Cardiac fibroblast (primary cell): ENCODE measurements at regions not wholly inside any gene's neighbourhood (a gene's known extent, or its start where the extent isn't known, plus 50 kb on each side); places are given as distances from the start of the nearest gene placed in this dataset.

ENCODE experiments used
- DNase-seq, 2 donors: peaks; one replicate each; pipeline versions ENCODE4 v3.0.0 to v3.0.0-alpha.2; 2010; ENCODE audit warnings: low read depth in 2 of 2
- H3K4me3 ChIP-seq, 2 donors: replicated peaks in 1 of 2; 1 replicate in 1 of 2; 2 replicates in 1 of 2; pipeline ENCODE4 v1.5.1; 2011; ENCODE audit warnings: low read depth in 2 of 2, low read length in 2 of 2, mild to moderate bottlenecking in 2 of 2, moderate library complexity in 1 of 2
- TF ChIP-seq, protein P1 (sequence below): IDR thresholded peaks from one replicate; pipeline ENCODE4 v1.5.1; 2011; ENCODE audit warnings: low read depth, mild to moderate bottlenecking, low read length, inconsistent platforms

DNA sequence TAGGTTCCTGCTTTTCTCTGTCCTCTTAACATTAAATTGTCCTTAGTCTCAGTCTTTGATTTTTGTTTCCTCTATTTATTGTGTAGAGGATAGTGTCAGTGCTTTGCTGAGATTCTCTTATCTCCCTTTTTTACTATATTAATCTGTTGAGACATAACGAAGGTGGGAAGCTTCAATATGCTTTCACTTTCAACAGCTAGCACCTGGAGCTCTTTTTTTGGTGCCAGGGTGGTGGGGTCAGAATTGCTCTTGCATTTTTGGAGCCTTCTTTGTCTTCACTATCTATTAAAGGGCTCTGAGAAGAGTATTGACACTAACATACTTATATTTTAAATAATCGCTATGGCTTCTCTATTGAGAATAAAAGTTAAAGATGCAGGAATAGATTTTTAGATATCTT is 97.1 kb upstream of the EPHA7 start:
- DNase-seq = no peak
- no peak overlapping the region for H3K4me3 ChIP-seq
- TF ChIP-seq, protein P1, sequence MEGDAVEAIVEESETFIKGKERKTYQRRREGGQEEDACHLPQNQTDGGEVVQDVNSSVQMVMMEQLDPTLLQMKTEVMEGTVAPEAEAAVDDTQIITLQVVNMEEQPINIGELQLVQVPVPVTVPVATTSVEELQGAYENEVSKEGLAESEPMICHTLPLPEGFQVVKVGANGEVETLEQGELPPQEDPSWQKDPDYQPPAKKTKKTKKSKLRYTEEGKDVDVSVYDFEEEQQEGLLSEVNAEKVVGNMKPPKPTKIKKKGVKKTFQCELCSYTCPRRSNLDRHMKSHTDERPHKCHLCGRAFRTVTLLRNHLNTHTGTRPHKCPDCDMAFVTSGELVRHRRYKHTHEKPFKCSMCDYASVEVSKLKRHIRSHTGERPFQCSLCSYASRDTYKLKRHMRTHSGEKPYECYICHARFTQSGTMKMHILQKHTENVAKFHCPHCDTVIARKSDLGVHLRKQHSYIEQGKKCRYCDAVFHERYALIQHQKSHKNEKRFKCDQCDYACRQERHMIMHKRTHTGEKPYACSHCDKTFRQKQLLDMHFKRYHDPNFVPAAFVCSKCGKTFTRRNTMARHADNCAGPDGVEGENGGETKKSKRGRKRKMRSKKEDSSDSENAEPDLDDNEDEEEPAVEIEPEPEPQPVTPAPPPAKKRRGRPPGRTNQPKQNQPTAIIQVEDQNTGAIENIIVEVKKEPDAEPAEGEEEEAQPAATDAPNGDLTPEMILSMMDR = no peak

DNA sequence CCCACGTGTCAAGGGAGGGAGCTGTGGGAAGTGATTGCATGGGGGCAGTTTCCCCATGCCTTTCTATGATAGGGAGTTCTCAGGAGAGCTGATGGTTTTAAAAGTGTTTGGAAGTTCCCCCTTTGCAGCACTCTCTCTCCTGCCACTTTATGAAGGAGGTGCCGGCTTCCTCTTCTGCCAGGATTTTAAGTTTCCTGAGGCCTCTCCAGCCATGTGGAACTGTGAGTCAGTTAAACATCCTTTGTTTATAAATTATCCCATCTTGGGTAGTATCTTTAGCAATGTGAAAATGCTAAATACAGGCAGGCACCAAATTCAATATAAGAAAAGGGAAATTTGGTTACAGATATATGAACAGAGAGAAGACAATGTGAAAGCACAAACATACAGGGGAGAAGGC is 96.4 kb upstream of the EPHA7 start:
- H3K4me3 ChIP-seq = no peak overlapping the region
- DNase-seq = no peak
- TF ChIP-seq, protein P1 = no peak

DNA sequence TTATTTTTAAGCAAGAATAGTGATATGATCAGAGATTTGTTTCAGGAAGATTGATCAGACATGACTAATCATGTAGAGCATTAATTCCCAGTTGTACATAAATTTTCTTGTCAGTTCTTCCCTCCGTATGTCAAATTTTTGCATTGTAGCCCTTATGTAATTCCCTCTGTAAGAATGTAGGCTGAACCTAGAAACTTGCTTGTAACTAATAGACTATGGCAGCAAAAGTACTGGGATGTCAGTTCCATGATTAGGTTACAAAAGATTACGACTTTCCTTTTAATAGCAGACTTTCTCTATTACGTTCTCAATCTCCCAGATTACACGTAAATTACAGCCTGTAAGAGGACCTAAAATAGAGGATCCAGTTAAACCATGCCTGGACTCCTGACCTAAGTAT is 79.4 kb upstream of the EPHA7 start:
- H3K4me3 ChIP-seq = no peak overlapping the region
- TF ChIP-seq, protein P1 = no peak
- DNase-seq = no peak

DNA sequence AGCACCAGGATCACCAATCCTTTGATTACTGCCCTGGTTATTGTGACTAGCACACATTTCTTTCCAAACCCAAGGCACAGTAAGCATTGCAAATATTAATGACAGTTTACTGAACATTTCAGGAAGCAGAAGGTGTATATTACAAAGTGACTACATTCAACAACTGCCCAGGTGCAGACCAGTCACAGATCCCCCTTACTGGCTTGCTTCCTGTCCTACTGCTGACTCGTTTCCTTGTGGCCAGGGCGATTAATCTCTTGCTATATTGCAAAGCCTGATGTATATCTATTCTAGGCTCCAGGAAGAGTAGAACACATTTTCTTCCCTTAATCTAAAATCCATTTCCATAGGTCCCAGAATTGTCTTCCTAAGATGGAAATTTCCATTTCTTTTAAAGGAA is 77.2 kb upstream of the EPHA7 start:
- TF ChIP-seq, protein P1 = no peak
- no peak for DNase-seq
- H3K4me3 ChIP-seq = no peak overlapping the region

DNA sequence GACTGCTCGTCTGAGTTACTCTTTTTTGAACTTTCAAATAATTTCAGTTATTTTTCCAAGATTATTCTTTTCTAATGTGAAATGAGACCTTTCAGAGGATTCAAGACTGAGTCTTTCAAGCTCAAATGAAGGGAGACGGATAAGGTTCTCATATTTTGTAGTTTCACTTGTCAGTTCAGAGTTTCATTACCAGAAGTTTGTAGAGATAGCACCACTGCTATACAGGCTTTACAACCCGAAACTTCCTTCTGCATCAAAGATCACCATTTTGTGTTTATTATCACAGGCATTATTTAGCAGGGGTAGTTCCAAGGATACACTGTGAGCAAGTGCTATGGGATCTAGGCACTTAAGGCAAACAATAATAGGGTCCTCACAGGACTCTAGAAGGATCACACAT is 74.7 kb upstream of the EPHA7 start:
- TF ChIP-seq, protein P1 = no peak

DNA sequence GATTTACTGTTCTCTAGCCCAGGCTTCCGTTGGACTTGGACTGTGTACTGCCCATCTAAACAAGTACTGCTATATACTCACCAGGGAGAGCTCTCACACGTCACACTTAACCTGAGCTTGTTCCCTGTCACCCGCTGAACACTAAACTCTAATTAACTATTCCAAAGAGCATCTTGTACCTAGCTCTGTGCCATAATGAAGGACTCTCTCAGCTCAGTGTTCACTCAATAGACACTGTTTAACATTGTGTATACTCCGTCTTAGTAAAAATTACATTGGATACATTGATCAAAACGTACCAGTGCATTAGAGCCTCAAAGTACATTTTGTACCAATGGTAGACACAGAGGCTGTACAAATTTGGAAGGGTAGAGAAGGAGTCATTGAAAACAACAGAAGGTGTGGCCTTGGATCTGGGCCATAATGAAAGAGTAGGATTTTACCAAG is 55.4 kb upstream of the EPHA7 start:
- TF ChIP-seq, protein P1 = no peak
- no peak overlapping the region for H3K4me3 ChIP-seq
- no peak for DNase-seq

More for the DNA sequence above, 74.7 kb upstream of the EPHA7 start:
- DNase-seq = no peak
- H3K4me3 ChIP-seq = no peak overlapping the region

DNA sequence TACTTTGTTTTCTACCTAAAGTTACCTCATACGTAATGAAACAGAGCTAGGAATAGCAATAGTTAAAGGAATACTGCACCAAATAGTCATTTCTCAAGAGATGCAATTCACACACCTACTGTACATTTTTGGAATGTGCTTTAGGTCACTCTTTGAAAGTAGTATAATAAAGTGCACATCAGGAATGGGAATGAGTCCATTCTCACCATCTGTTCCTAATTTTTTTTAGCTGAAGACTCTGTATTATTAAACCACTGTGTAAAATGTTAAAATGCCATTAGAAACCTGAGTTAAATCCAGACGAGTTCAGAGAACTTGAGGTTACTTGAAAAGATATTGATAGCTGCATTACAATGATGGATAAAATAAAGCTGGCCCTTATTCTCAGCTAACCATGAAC is 51.9 kb upstream of the EPHA7 start:
- H3K4me3 ChIP-seq = no peak overlapping the region
- no peak for DNase-seq
- TF ChIP-seq, protein P1 = no peak
